Trophoblast cell (in vitro differentiated cells and primary cell): ENCODE measurements at regions not wholly inside any gene's neighbourhood (a gene's known extent, or its start where the extent isn't known, plus 50 kb on each side); places are given as distances from the start of the nearest gene placed in this dataset.
A peak's percentile ranks its signal among the peaks of the same experiment; 100 is the strongest.

Source experiments
- DNase-seq, 2 donors: peaks; one replicate each; pipeline ENCODE4 v3.0.0-alpha.2; 2016
- H2AFZ ChIP-seq: 2 replicates; pipeline ENCODE4 v1.6.1; 2013; ENCODE audit warnings: low read length, moderate library complexity, mild to moderate bottlenecking; ENCODE audit not compliant: insufficient read depth, poor library complexity
- H2AK5ac ChIP-seq: 2 replicates; pipeline ENCODE4 v1.6.1; 2013; ENCODE audit warnings: mild to moderate bottlenecking, low read length
- H2BK120ac ChIP-seq: 2 replicates; pipeline ENCODE4 v1.6.1; 2013; ENCODE audit warnings: low read length, mild to moderate bottlenecking, moderate library complexity; ENCODE audit not compliant: insufficient read depth, poor library complexity
- H2BK12ac ChIP-seq: 2 replicates; pipeline ENCODE4 v1.6.1; 2013; ENCODE audit warnings: mild to moderate bottlenecking, low read length, moderate library complexity
- H2BK5ac ChIP-seq: 2 replicates; pipeline ENCODE4 v1.6.1; 2013; ENCODE audit warnings: low read length, low read depth, moderate library complexity, mild to moderate bottlenecking; ENCODE audit not compliant: poor library complexity
- H3K14ac ChIP-seq: 2 replicates; pipeline ENCODE4 v1.6.1; 2013; ENCODE audit warnings: mild to moderate bottlenecking, low read length
- H3K18ac ChIP-seq: 2 replicates; pipeline ENCODE4 v1.6.1; 2013; ENCODE audit warnings: mild to moderate bottlenecking, low read length
- H3K23ac ChIP-seq: 2 replicates; pipeline ENCODE4 v1.6.1; 2013; ENCODE audit warnings: low read length
- H3K27ac ChIP-seq: 2 replicates; pipeline ENCODE4 v1.5.1; 2013; ENCODE audit warnings: low read depth, mild to moderate bottlenecking, inconsistent platforms, low read length, moderate library complexity
- H3K27me3 ChIP-seq: 2 replicates; pipeline ENCODE4 v1.6.1; 2013; ENCODE audit warnings: inconsistent platforms, mild to moderate bottlenecking, low read length, moderate library complexity; ENCODE audit not compliant: insufficient read depth
- H3K36me3 ChIP-seq, 2 experiments: 1 replicate in 1 of 2; 2 replicates in 1 of 2; pipeline ENCODE4 v1.6.1; 2013; ENCODE audit warnings: low read length in 2 of 2, mild to moderate bottlenecking in 2 of 2, moderate library complexity in 1 of 2; ENCODE audit not compliant: insufficient read depth in 2 of 2, control insufficient read depth in 1 of 2
- H3K4ac ChIP-seq: 2 replicates; pipeline ENCODE4 v1.6.1; 2013; ENCODE audit warnings: low read depth, mild to moderate bottlenecking, low read length, moderate library complexity
- H3K4me1 ChIP-seq, 2 experiments: 1 replicate in 1 of 2; 2 replicates in 1 of 2; pipeline ENCODE4 v1.6.1; 2013; ENCODE audit warnings: low read length in 2 of 2, mild to moderate bottlenecking in 2 of 2, moderate library complexity in 1 of 2; ENCODE audit not compliant: insufficient read depth in 2 of 2, control insufficient read depth in 1 of 2
- H3K4me2 ChIP-seq: 2 replicates; pipeline ENCODE4 v1.6.1; 2013; ENCODE audit warnings: inconsistent platforms, mild to moderate bottlenecking, low read length, moderate library complexity
- H3K4me3 ChIP-seq: 2 replicates; pipeline ENCODE4 v1.5.1; 2013; ENCODE audit warnings: mild to moderate bottlenecking, low read depth, low read length, inconsistent platforms
- H3K79me1 ChIP-seq: one replicate; pipeline ENCODE4 v1.6.1; 2013; ENCODE audit warnings: low read length
- H3K79me2 ChIP-seq: 2 replicates; pipeline ENCODE4 v1.6.1; 2013; ENCODE audit warnings: low read length, mild to moderate bottlenecking; ENCODE audit not compliant: control insufficient read depth, insufficient read depth, poor library complexity
- H3K9ac ChIP-seq: 2 replicates; pipeline ENCODE4 v1.6.1; 2013; ENCODE audit warnings: mild to moderate bottlenecking, low read length
- H3K9me3 ChIP-seq: 2 replicates; pipeline ENCODE4 v1.6.1; 2013; ENCODE audit warnings: low read depth, mild to moderate bottlenecking, control low read depth, inconsistent platforms, low read length; ENCODE audit not compliant: insufficient read depth
- H4K12ac ChIP-seq: 2 replicates; pipeline ENCODE4 v1.6.1; 2013; ENCODE audit warnings: low read depth, mild to moderate bottlenecking, low read length, moderate library complexity
- H4K8ac ChIP-seq: 2 replicates; pipeline ENCODE4 v1.6.1; 2013; ENCODE audit warnings: low read depth, mild to moderate bottlenecking, low read length, moderate library complexity
- H4K91ac ChIP-seq: one replicate; pipeline ENCODE4 v1.6.1; 2013; ENCODE audit warnings: low read depth, mild to moderate bottlenecking, low read length, moderate library complexity
- WGBS: extraction: QIAGEN DNeasy Blood & Tissue Kit; methylation state at CpG from one replicate; pipeline ENCODE4 v1.1.7; 2013; ENCODE audit warnings: missing lambda C conversion rate; ENCODE audit not compliant: insufficient read length, insufficient coverage; ENCODE audit errors: extremely low coverage; 5-methylcytosine and 5-hydroxymethylcytosine counted together

- H3K9ac ChIP-seq, result no peak overlapping the region
- H3K4me1 ChIP-seq, result peaks cover 7 to 16% of the 10 kb centered on the region in 2 experiments
- H4K91ac ChIP-seq, result no peak overlapping the region
- H3K27ac ChIP-seq, result no peak overlapping the region
- no peak for DNase-seq
- no peak overlapping the region for H3K4ac ChIP-seq
- H3K4me2 ChIP-seq, result no peak overlapping the region
- no peak overlapping the region for H2AK5ac ChIP-seq
- no CpG with 5 or more reads among the region's 2 CpGs for WGBS
- no peak overlapping the region for H4K8ac ChIP-seq
- H4K12ac ChIP-seq, result no peak overlapping the region
- no peak overlapping the region for H3K18ac ChIP-seq
- peaks cover 2% of the 10 kb centered on the region for H3K79me2 ChIP-seq
- no peak overlapping the region for H3K4me3 ChIP-seq
- no peak overlapping the region for H2AFZ ChIP-seq
- H3K79me1 ChIP-seq, result peaks cover 7% of the 10 kb centered on the region
- no peaks in the 10 kb centered on the region for H3K27me3 ChIP-seq
- no peaks in the 10 kb centered on the region for H3K36me3 ChIP-seq
- H3K9me3 ChIP-seq, result peaks cover 2% of the 10 kb centered on the region
- H3K14ac ChIP-seq, result no peak overlapping the region
- no peak overlapping the region for H2BK120ac ChIP-seq
- H2BK5ac ChIP-seq, result no peak overlapping the region
- no peak overlapping the region for H2BK12ac ChIP-seq
- no peak overlapping the region for H3K23ac ChIP-seq
Observed at GRCh38 chr2:5984273-5984655, 292.1 kb downstream of the SOX11 start.

GRCh38 chr2:5984946-5985345 lies 292.8 kb downstream of the SOX11 start:
- no peak overlapping the region for H3K4ac ChIP-seq
- H2AK5ac ChIP-seq, result no peak overlapping the region
- no peak overlapping the region for H3K14ac ChIP-seq
- H4K12ac ChIP-seq, result no peak overlapping the region
- H3K4me1 ChIP-seq, result peaks cover 10 to 19% of the 10 kb centered on the region in 2 experiments
- peaks cover 2% of the 10 kb centered on the region for H3K79me2 ChIP-seq
- H2BK5ac ChIP-seq, result no peak overlapping the region
- H2BK120ac ChIP-seq, result no peak overlapping the region
- no peak for DNase-seq
- no CpG with 5 or more reads among the region's 6 CpGs for WGBS
- no peak overlapping the region for H3K18ac ChIP-seq
- H3K9ac ChIP-seq, result no peak overlapping the region
- peaks cover 4% of the 10 kb centered on the region for H3K9me3 ChIP-seq
- H3K23ac ChIP-seq, result no peak overlapping the region
- H4K8ac ChIP-seq, result peak overlapping the region; percentile 13
- H2BK12ac ChIP-seq, result no peak overlapping the region
- no peaks in the 10 kb centered on the region for H3K27me3 ChIP-seq
- no peak overlapping the region for H3K27ac ChIP-seq
- H3K4me3 ChIP-seq, result no peak overlapping the region
- no peak overlapping the region for H4K91ac ChIP-seq
- H3K4me2 ChIP-seq, result no peak overlapping the region
- no peaks in the 10 kb centered on the region for H3K36me3 ChIP-seq
- no peak overlapping the region for H2AFZ ChIP-seq
- peaks cover 7% of the 10 kb centered on the region for H3K79me1 ChIP-seq

DNA sequence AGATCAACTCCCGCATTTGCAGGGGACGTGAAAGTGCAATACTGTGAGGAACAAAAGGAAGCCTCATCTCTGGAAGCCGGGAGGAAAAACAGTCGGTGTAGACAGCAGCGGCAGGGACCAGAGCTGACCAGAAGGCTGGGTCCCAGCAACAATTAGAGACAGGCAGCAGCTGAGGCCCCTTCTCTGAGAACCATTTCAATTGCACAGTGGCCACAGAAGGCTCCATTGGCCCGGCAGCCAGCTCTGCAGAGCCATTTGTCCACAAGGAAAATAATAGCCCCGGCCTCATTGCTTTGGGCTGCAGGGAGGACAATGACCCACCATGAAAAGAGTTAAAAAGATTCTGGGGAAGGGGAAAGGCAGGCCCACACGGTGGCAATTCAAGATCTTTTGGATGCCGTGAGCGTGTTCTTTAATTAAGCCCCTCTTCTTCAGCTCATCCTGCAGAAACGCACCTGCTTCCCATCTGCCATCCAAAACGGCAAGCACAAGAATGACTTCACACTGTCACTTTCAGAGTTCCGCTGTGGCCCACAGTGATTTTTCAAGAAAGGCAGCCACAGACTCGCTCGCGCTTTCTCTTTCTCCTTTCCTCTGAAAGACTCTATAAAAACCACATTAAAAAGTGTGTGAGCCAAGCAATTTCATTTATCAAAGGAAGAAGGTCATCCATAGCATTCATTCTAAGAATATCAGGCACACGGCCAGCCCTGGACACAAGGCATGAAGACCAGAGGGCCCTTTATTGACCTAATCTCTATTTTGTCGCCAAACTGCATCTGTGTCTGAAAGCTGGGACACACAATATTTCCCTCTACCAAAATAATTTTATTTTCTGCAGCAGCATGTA lies 293.6 kb downstream of the SOX11 start:
- no peak overlapping the region for H2BK12ac ChIP-seq
- peaks cover 4% of the 10 kb centered on the region for H3K9me3 ChIP-seq
- H4K91ac ChIP-seq, result no peak overlapping the region
- H2BK5ac ChIP-seq, result no peak overlapping the region
- no peak overlapping the region for H3K27ac ChIP-seq
- H3K4ac ChIP-seq, result no peak overlapping the region
- WGBS, result no CpG with 5 or more reads among the region's 18 CpGs
- DNase-seq, result no peak
- no peak overlapping the region for H3K14ac ChIP-seq
- no peak overlapping the region for H2AK5ac ChIP-seq
- peaks cover 4% of the 10 kb centered on the region for H3K79me1 ChIP-seq
- H3K4me1 ChIP-seq, result peaks cover 8 to 19% of the 10 kb centered on the region in 2 experiments
- H3K79me2 ChIP-seq, result peaks cover 2% of the 10 kb centered on the region
- no peak overlapping the region for H3K23ac ChIP-seq
- H3K4me3 ChIP-seq, result no peak overlapping the region
- no peak overlapping the region for H4K8ac ChIP-seq
- H3K9ac ChIP-seq, result no peak overlapping the region
- no peaks in the 10 kb centered on the region for H3K36me3 ChIP-seq
- H2AFZ ChIP-seq, result no peak overlapping the region
- H4K12ac ChIP-seq, result no peak overlapping the region
- H3K27me3 ChIP-seq, result no peaks in the 10 kb centered on the region
- no peak overlapping the region for H2BK120ac ChIP-seq
- H3K18ac ChIP-seq, result no peak overlapping the region
- H3K4me2 ChIP-seq, result no peak overlapping the region

DNA sequence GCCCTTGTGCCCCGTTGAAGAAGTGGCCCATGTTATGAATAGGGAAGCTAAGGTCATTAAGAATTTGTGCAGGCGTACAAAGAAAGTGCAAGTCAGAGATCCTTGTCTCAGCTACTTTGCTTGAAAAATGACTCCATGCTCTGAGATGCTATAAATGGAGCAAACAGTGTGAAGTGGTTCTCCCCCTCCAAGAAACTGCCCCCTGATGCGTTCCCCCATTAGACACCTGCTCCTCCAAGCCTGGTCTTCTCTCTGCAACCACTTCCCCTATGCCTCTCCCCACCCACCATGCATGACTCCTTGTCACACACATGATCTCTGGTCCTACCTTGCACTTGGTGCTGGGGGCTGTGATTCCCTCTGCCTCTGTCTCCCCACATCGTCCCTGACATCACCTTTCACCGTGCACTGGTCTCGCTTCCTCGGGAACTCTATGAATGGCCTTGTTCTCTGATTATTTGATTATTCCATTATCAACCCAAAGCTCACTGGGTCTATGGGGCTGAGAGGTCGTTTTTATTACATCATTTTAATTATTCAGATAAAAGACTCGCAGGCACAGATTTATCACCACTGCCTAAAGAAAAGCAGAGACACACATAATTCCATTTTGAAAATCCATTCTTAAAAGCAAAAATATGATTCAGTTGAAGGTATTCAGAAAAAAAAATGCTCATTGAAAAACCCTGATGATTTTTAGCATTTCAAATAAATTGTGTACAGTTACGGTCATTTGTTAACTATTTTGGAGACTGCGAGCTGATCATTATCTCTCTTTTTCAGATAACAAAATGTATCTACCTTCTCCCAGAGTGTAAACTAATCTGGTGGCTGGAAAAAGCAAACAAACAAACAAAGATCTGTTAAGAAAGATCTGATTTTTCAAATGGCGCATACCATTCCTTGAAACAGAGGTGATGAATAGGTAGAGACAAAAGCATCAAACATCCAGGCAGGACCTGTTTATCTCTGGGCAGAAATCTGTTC lies 294.9 kb downstream of the SOX11 start:
- Histone ChIP-seq H3K27me3 (no peaks in the 10 kb centered on the region), H3K27ac (no peak overlapping the region), H3K9me3 (peaks cover 4% of the 10 kb centered on the region), H3K4me3 (no peak overlapping the region), H4K12ac (no peak overlapping the region), H3K79me1 (no peaks in the 10 kb centered on the region), H2AFZ (no peak overlapping the region), H2BK5ac (no peak overlapping the region), H3K79me2 (no peaks in the 10 kb centered on the region), H4K91ac (no peak overlapping the region), H2BK120ac (no peak overlapping the region), H2AK5ac (no peak overlapping the region), H3K9ac (no peak overlapping the region), H3K23ac (no peak overlapping the region), H3K4ac (no peak overlapping the region), H4K8ac (no peak overlapping the region), H3K4me2 (no peak overlapping the region), H2BK12ac (no peak overlapping the region), H3K4me1 (peaks cover 2 to 13% of the 10 kb centered on the region in 2 experiments), H3K36me3 (no peaks in the 10 kb centered on the region), H3K14ac (no peak overlapping the region), H3K18ac (no peak overlapping the region)
- peak; percentile 33 to 92 for DNase-seq
- no CpG with 5 or more reads among the region's 12 CpGs for WGBS
